Panc1 (cell line): ENCODE measurements at regions not wholly inside any gene's neighbourhood (a gene's known extent, or its start where the extent isn't known, plus 50 kb on each side); places are given as distances from the start of the nearest gene placed in this dataset.

ENCODE experiments used
- POLR2AphosphoS5 ChIP-seq: IDR thresholded peaks from 2 replicates; pipeline ENCODE4 v1.6.1; 2012; ENCODE audit warnings: mild to moderate bottlenecking, low read depth, low read length, moderate library complexity
- SIN3A ChIP-seq: IDR thresholded peaks from 2 replicates; pipeline ENCODE4 v1.6.1; 2012; ENCODE audit warnings: low read depth, mild to moderate bottlenecking, low read length, moderate library complexity, borderline replicate concordance; ENCODE audit not compliant: insufficient read depth
- TCF7L2 ChIP-seq: IDR thresholded peaks from 2 replicates; pipeline ENCODE4 v1.6.1; 2011; ENCODE audit warnings: mild to moderate bottlenecking, low read depth, low read length, inconsistent platforms
- TF ChIP-seq, protein P1 (sequence below): fragments of 450-650 bp; IDR thresholded peaks from 2 replicates; pipeline ENCODE4 v1.5.1; 2017; ENCODE audit warnings: mild to moderate bottlenecking
- TF ChIP-seq, protein P2 (sequence below), 2 experiments: IDR thresholded peaks; 2 replicates each; pipeline ENCODE4 v1.6.1; 2011 to 2012; ENCODE audit warnings: low read depth in 2 of 2, control low read depth in 1 of 2, low read length in 1 of 2, mild to moderate bottlenecking in 1 of 2, moderate library complexity in 1 of 2; ENCODE audit not compliant: insufficient read depth in 1 of 2

DNA sequence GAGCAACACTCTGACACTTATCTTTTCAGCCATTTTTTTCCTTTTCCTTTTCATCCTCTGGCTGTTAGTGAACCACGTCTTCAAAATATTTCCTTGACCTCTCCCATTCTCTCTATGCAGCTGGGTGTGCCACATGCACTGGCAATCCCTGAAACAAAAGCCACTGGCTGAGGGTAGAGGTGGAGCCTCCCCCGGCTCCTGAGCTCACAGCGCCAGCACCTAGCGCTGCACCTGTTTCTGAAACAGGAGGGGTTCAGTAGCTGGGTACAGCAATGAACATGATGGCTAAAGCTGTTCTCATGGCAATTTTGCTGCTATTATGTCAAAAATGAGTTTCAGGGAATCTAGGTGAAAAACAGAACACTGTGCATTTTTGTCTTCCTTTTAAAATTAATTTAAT, 314.7 kb upstream of the ATP10A start:
- TF ChIP-seq, protein P1, sequence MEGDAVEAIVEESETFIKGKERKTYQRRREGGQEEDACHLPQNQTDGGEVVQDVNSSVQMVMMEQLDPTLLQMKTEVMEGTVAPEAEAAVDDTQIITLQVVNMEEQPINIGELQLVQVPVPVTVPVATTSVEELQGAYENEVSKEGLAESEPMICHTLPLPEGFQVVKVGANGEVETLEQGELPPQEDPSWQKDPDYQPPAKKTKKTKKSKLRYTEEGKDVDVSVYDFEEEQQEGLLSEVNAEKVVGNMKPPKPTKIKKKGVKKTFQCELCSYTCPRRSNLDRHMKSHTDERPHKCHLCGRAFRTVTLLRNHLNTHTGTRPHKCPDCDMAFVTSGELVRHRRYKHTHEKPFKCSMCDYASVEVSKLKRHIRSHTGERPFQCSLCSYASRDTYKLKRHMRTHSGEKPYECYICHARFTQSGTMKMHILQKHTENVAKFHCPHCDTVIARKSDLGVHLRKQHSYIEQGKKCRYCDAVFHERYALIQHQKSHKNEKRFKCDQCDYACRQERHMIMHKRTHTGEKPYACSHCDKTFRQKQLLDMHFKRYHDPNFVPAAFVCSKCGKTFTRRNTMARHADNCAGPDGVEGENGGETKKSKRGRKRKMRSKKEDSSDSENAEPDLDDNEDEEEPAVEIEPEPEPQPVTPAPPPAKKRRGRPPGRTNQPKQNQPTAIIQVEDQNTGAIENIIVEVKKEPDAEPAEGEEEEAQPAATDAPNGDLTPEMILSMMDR, result no peak
- no peak for TF ChIP-seq POLR2AphosphoS5
- no peak for TF ChIP-seq SIN3A
- TF ChIP-seq TCF7L2, result no peak
- TF ChIP-seq, protein P2, sequence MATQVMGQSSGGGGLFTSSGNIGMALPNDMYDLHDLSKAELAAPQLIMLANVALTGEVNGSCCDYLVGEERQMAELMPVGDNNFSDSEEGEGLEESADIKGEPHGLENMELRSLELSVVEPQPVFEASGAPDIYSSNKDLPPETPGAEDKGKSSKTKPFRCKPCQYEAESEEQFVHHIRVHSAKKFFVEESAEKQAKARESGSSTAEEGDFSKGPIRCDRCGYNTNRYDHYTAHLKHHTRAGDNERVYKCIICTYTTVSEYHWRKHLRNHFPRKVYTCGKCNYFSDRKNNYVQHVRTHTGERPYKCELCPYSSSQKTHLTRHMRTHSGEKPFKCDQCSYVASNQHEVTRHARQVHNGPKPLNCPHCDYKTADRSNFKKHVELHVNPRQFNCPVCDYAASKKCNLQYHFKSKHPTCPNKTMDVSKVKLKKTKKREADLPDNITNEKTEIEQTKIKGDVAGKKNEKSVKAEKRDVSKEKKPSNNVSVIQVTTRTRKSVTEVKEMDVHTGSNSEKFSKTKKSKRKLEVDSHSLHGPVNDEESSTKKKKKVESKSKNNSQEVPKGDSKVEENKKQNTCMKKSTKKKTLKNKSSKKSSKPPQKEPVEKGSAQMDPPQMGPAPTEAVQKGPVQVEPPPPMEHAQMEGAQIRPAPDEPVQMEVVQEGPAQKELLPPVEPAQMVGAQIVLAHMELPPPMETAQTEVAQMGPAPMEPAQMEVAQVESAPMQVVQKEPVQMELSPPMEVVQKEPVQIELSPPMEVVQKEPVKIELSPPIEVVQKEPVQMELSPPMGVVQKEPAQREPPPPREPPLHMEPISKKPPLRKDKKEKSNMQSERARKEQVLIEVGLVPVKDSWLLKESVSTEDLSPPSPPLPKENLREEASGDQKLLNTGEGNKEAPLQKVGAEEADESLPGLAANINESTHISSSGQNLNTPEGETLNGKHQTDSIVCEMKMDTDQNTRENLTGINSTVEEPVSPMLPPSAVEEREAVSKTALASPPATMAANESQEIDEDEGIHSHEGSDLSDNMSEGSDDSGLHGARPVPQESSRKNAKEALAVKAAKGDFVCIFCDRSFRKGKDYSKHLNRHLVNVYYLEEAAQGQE (IDR thresholded peaks at IDR 0.05; ENCODE audit: insufficient read depth in 1 of 2, low read depth in 2 of 2, low read length in 1 of 2), result no peak
